ENCODE measurements at regions not wholly inside any gene's neighbourhood (a gene's known extent, or its start where the extent isn't known, plus 50 kb on each side); places are given as distances from the start of the nearest gene placed in this dataset.

- TF ChIP-seq, protein P1, sequence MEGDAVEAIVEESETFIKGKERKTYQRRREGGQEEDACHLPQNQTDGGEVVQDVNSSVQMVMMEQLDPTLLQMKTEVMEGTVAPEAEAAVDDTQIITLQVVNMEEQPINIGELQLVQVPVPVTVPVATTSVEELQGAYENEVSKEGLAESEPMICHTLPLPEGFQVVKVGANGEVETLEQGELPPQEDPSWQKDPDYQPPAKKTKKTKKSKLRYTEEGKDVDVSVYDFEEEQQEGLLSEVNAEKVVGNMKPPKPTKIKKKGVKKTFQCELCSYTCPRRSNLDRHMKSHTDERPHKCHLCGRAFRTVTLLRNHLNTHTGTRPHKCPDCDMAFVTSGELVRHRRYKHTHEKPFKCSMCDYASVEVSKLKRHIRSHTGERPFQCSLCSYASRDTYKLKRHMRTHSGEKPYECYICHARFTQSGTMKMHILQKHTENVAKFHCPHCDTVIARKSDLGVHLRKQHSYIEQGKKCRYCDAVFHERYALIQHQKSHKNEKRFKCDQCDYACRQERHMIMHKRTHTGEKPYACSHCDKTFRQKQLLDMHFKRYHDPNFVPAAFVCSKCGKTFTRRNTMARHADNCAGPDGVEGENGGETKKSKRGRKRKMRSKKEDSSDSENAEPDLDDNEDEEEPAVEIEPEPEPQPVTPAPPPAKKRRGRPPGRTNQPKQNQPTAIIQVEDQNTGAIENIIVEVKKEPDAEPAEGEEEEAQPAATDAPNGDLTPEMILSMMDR (conservative IDR thresholded peaks at IDR 0.05; ENCODE audit: low read depth, low read length) = no peak
- TF ChIP-seq EZH2phosphoT487 (IDR thresholded peaks at IDR 0.05; ENCODE audit: borderline replicate concordance, low read length) = no peak
Measured at GRCh38 chr2:152254976-152255375, 79.4 kb upstream of the STAM2 start.

Measured in PC-3 (cell line).